Activated naive CD4-positive, alpha-beta T cell (primary cell): ENCODE measurements at regions not wholly inside any gene's neighbourhood (a gene's known extent, or its start where the extent isn't known, plus 50 kb on each side); places are given as distances from the start of the nearest gene placed in this dataset.

Experiments used
- DNase-seq, 4 experiments: peaks; one replicate each; lab custom pipeline; 2025; lab: John Stamatoyannopoulos, UW

- DNase-seq, result no peak
Observed at GRCh38 chr2:129901754-129902415, 77.6 kb upstream of the RAB6C start.

- no peak for DNase-seq
Observed at GRCh38 chr2:129902731-129903585, 76.5 kb upstream of the RAB6C start.

GRCh38 chr2:129903586-129904425 is 75.7 kb upstream of the RAB6C start:
- no peak for DNase-seq

GRCh38 chr2:129904532-129905446 is 74.7 kb upstream of the RAB6C start:
- no peak for DNase-seq

- no peak for DNase-seq
Observed at GRCh38 chr2:129905664-129906081, 73.8 kb upstream of the RAB6C start.

GRCh38 chr2:129906139-129906860 is 73.2 kb upstream of the RAB6C start:
- DNase-seq, result no peak

- DNase-seq, result no peak
Observed at GRCh38 chr2:129906861-129907235, 72.6 kb upstream of the RAB6C start.

- DNase-seq, result no peak
Observed at GRCh38 chr2:129907256-129907998, 72.0 kb upstream of the RAB6C start.

GRCh38 chr2:129908721-129909373 is 70.6 kb upstream of the RAB6C start:
- DNase-seq, result no peak

GRCh38 chr2:129909651-129910418 is 69.6 kb upstream of the RAB6C start:
- no peak for DNase-seq

- no peak for DNase-seq
Observed at GRCh38 chr2:129910446-129911362, 68.8 kb upstream of the RAB6C start.

- no peak for DNase-seq
Observed at GRCh38 chr2:129911363-129912065, 68.0 kb upstream of the RAB6C start.

- DNase-seq, result no peak
Observed at GRCh38 chr2:129912066-129912820, 67.2 kb upstream of the RAB6C start.

- no peak for DNase-seq
Observed at GRCh38 chr2:129912871-129913694, 66.4 kb upstream of the RAB6C start.
